ENCODE measurements at regions not wholly inside any gene's neighbourhood (a gene's known extent, or its start where the extent isn't known, plus 50 kb on each side); places are given as distances from the start of the nearest gene placed in this dataset.

GRCh38 chr3:80663426-80663825 is 895.6 kb upstream of the ROBO1 start:
- Histone ChIP-seq H3K9ac (ENCODE audit: low read depth in 1 of 2, low read length in 2 of 2) (no peak overlapping the region), H3K36me3 (ENCODE audit: control insufficient read depth in 4 of 4, insufficient read depth in 3 of 4, low read depth in 1 of 4, low read length in 3 of 4) (no peaks in the 10 kb centered on the region), H3K4me1 (ENCODE audit: control insufficient read depth in 4 of 4, insufficient read depth in 4 of 4, low read length in 3 of 4) (no peaks in the 10 kb centered on the region), H3K9me3 (ENCODE audit: control insufficient read depth in 4 of 4, low read length in 3 of 4) (peaks cover 0 to 2% (median 0%) of the 10 kb centered on the region in 4 donors), H3K4me3 (ENCODE audit: low read depth in 1 of 3, low read length in 3 of 3) (no peak overlapping the region), H3K27me3 (ENCODE audit: control insufficient read depth in 4 of 4, insufficient read depth in 4 of 4, low read length in 3 of 4) (no peaks in the 10 kb centered on the region), H3K27ac (ENCODE audit: low read depth in 1 of 2, low read length in 2 of 2) (no peak overlapping the region)
- TF ChIP-seq YY1 (IDR thresholded peaks at IDR 0.05): no peak
- no peak for TF ChIP-seq EGR1 (IDR thresholded peaks at IDR 0.05; ENCODE audit: low read depth in 2 of 2)
- TF ChIP-seq CTCF (IDR thresholded peaks at IDR 0.05; ENCODE audit: low read depth, low read length, missing input control): no peak
- no peak for TF ChIP-seq RXRA (IDR thresholded peaks at IDR 0.05)
- no peak for TF ChIP-seq GABPA (IDR thresholded peaks at IDR 0.05 in 1 of 2, conservative IDR thresholded peaks at IDR 0.05 in 1 of 2)
- TF ChIP-seq SP1 (IDR thresholded peaks at IDR 0.05): no peak
- 53% methylated on average over 3 of the region's 3 CpGs for WGBS
- DNase-seq (ENCODE audit: low spot score): no peak

- Histone ChIP-seq H3K9ac (ENCODE audit: low read depth in 1 of 2, low read length in 2 of 2) (no peak overlapping the region), H3K9me3 (ENCODE audit: control insufficient read depth in 4 of 4, low read length in 3 of 4) (no peaks in the 10 kb centered on the region), H3K27ac (ENCODE audit: low read depth in 1 of 2, low read length in 2 of 2) (no peak overlapping the region), H3K27me3 (ENCODE audit: control insufficient read depth in 4 of 4, insufficient read depth in 4 of 4, low read length in 3 of 4) (no peaks in the 10 kb centered on the region), H3K36me3 (ENCODE audit: control insufficient read depth in 4 of 4, insufficient read depth in 3 of 4, low read depth in 1 of 4, low read length in 3 of 4) (no peaks in the 10 kb centered on the region), H3K4me3 (ENCODE audit: low read depth in 1 of 3, low read length in 3 of 3) (no peak overlapping the region), H3K4me1 (ENCODE audit: control insufficient read depth in 4 of 4, insufficient read depth in 4 of 4, low read length in 3 of 4) (no peaks in the 10 kb centered on the region)
- TF ChIP-seq YY1 (IDR thresholded peaks at IDR 0.05): no peak
- TF ChIP-seq REST (IDR thresholded peaks at IDR 0.05): no peak
- TF ChIP-seq JUND (IDR thresholded peaks at IDR 0.05): no peak
- TF ChIP-seq ATF3 (IDR thresholded peaks at IDR 0.05): no peak
- 92% methylated on average over 3 of the region's 3 CpGs for WGBS
- no peak for DNase-seq (ENCODE audit: low spot score)
Observed at GRCh38 chr3:80655216-80655615, 887.4 kb upstream of the ROBO1 start.

GRCh38 chr3:80649170-80649569 is 881.4 kb upstream of the ROBO1 start:
- Histone ChIP-seq H3K27ac (ENCODE audit: low read depth in 1 of 2, low read length in 2 of 2) (no peak overlapping the region), H3K4me3 (ENCODE audit: low read depth in 1 of 3, low read length in 3 of 3) (no peak overlapping the region), H3K9me3 (ENCODE audit: control insufficient read depth in 4 of 4, low read length in 3 of 4) (no peaks in the 10 kb centered on the region), H3K9ac (ENCODE audit: low read depth in 1 of 2, low read length in 2 of 2) (no peak overlapping the region), H3K27me3 (ENCODE audit: control insufficient read depth in 4 of 4, insufficient read depth in 4 of 4, low read length in 3 of 4) (no peaks in the 10 kb centered on the region), H3K4me1 (ENCODE audit: control insufficient read depth in 4 of 4, insufficient read depth in 4 of 4, low read length in 3 of 4) (no peaks in the 10 kb centered on the region), H3K36me3 (ENCODE audit: control insufficient read depth in 4 of 4, insufficient read depth in 3 of 4, low read depth in 1 of 4, low read length in 3 of 4) (no peaks in the 10 kb centered on the region)
- no peak for TF ChIP-seq TAF1 (conservative IDR thresholded peaks at IDR 0.05)
- TF ChIP-seq RXRA (IDR thresholded peaks at IDR 0.05): no peak
- no peak for TF ChIP-seq HNF4G (IDR thresholded peaks at IDR 0.05)
- TF ChIP-seq FOXA1 (IDR thresholded peaks at IDR 0.05): no peak
- no peak for DNase-seq (ENCODE audit: low spot score)
